Thyroid gland (tissue), 4 donors: ENCODE measurements at regions not wholly inside any gene's neighbourhood (a gene's known extent, or its start where the extent isn't known, plus 50 kb on each side); places are given as distances from the start of the nearest gene placed in this dataset.

ENCODE experiments used
- POLR2A ChIP-seq, 2 donors: fragments of 450-650 bp; IDR thresholded peaks; one replicate each; pipeline ENCODE4 v1.6.1; 2017; ENCODE audit warnings: antibody characterized with exemption in 2 of 2, mild to moderate bottlenecking in 2 of 2, moderate library complexity in 1 of 2
- TF ChIP-seq, protein P1 (sequence below), 6 experiments: fragments of 200-600 bp in 3 of 6; fragments of 450-650 bp in 3 of 6; sonication (generic) in 3 of 6; IDR thresholded peaks; one replicate each; pipeline ENCODE4 v1.5.1; 2016 to 2019; ENCODE audit warnings: antibody characterized with exemption in 6 of 6, mild to moderate bottlenecking in 2 of 6, inconsistent platforms in 1 of 6, moderate library complexity in 1 of 6

GRCh38 chr7:136399385-136399784, 422.2 kb upstream of the MTPN start:
- TF ChIP-seq, protein P1, sequence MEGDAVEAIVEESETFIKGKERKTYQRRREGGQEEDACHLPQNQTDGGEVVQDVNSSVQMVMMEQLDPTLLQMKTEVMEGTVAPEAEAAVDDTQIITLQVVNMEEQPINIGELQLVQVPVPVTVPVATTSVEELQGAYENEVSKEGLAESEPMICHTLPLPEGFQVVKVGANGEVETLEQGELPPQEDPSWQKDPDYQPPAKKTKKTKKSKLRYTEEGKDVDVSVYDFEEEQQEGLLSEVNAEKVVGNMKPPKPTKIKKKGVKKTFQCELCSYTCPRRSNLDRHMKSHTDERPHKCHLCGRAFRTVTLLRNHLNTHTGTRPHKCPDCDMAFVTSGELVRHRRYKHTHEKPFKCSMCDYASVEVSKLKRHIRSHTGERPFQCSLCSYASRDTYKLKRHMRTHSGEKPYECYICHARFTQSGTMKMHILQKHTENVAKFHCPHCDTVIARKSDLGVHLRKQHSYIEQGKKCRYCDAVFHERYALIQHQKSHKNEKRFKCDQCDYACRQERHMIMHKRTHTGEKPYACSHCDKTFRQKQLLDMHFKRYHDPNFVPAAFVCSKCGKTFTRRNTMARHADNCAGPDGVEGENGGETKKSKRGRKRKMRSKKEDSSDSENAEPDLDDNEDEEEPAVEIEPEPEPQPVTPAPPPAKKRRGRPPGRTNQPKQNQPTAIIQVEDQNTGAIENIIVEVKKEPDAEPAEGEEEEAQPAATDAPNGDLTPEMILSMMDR (IDR thresholded peaks at IDR 0.05): no peak
- no peak for TF ChIP-seq POLR2A (IDR thresholded peaks at IDR 0.05)
